T-helper 9 cell (primary cell): ENCODE measurements at regions not wholly inside any gene's neighbourhood (a gene's known extent, or its start where the extent isn't known, plus 50 kb on each side); places are given as distances from the start of the nearest gene placed in this dataset.
A peak's percentile ranks its signal among the peaks of the same experiment; 100 is the strongest.

Experiments used
- DNase-seq: peaks from one replicate; pipeline ENCODE4 v3.0.0-alpha.2; 2020

- DNase-seq, result no peak
These were observed 51.0 kb downstream of the CCDC54 start for GRCh38 chr3:107428051-107428858.

- DNase-seq, result peak; percentile 39
These were observed 52.3 kb downstream of the CCDC54 start for GRCh38 chr3:107429320-107430181.

- no peak for DNase-seq
These were observed 53.2 kb downstream of the CCDC54 start for GRCh38 chr3:107430214-107430995.

- DNase-seq, result peak; percentile 6
These were observed 53.7 kb downstream of the CCDC54 start for GRCh38 chr3:107430996-107431245.

GRCh38 chr3:107431246-107432012 is 54.2 kb downstream of the CCDC54 start:
- peak; percentile 21 for DNase-seq

- DNase-seq, result no peak
These were observed 54.8 kb downstream of the CCDC54 start for GRCh38 chr3:107432013-107432515.

GRCh38 chr3:107432646-107433045 is 55.4 kb downstream of the CCDC54 start:
- DNase-seq, result no peak

GRCh38 chr3:107436029-107436428 is 58.8 kb downstream of the CCDC54 start:
- no peak for DNase-seq

DNA sequence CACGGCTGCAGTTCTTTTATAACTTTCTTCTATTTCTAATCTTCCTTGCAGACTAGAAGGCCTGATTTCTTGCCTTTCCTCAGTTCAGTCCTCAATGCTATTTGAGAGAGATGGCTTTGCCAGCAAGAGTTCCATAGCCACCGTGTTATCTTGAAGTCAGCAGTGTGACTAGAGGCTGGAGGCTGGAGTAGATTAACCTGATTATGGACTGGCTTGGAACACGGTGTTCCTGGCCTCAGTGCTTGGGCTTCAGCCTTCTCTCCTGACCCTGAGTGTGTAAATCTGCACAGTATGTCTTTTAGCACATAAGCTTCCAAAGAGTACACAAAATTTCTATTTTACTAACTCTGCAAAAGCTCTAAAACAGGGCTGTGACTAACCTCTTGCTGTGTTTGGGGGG is 61.4 kb downstream of the CCDC54 start:
- no peak for DNase-seq

DNA sequence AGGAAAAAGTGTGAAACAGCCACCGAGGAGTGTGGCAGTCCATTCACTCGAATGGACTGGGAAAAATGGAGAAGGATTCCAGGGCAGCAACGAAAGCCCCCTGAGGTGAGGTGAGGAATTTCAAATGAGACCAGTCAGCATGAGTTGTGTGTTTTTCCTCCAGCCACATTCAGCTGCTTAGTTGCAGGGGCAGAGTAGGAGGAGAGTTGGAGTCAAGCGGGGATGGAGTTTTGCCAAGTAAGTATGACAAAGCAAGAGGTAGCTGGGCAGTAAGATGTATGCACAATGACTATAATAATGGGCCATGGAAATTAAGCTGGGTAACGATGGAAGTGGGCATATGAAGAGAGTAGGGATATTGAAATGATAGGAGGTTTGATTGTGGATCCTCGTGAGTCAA is 64.4 kb downstream of the CCDC54 start:
- no peak for DNase-seq

DNA sequence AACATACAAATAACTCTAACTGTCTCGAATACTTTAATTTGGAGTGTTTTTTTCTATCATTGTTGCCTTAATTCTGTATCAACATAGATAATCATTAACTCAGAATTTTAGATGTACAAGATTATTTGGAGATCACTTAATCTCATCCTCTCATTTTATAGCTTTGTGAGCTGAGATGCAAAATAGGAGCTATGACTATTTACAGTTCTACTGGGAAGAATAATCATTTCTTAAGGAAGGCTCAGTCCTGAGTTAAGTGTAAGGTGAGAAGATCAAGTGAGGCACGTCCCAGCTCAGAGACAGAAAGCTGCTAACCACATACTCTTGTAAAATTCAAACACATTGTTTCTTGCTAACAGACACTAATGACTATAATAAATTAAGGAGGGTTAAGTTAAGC is 66.2 kb downstream of the CCDC54 start:
- no peak for DNase-seq

DNA sequence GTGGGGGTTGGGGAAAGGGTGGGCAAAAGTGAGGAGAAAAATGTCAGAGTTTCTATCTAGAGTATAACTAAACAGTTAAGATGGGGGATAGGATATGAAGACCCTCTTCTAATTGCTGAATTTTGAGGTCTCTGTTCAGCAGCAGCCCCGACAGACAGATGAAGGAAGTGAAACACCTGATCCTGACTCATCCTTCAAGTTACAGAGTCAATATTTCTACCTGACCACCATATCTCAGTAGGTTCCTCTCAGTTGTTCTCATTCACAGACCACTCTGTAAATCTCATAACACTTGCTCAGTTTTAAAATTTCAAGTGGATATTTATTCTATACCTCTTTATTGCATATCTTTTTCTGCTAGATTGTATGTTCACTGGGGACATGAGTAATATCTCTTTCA is 69.5 kb downstream of the CCDC54 start:
- no peak for DNase-seq

GRCh38 chr3:107450254-107450893 is 72.4 kb upstream of the BBX start:
- DNase-seq, result no peak

DNA sequence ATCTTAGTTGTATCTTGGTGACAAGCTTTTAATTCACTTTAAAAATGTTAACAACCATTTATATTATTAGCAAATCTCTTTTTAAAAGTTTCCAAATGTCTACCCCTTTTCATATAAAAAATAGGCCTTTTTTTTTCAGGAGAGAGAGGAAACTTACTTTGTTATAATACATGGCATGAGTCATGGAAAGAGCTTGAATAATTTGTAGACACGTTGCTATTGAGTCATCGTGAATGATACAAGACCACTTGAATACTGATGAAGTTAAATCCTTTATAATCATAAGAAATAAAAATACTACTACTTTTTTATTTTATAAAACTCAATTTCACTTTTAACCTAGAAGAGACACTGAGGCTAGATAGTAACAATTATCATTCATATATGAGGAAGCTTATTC is 70.3 kb upstream of the BBX start:
- no peak for DNase-seq

DNA sequence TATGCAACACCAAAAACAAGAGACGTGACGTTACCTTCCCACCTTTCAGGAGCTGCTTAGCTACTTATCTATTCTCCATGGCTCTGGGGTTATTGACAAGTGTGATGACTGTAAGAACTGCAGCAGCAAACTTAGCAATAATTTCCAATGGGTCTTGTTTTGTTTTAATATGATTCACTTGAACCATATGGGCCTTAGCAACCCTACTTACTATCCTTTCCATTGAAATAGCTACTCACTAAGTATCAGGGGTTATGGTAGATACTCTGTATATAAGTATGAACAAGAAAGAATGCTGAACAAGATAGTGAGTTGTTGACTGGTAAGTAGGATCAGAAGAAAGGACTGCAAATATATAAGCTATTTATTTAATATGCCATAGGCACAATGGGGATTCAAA is 69.3 kb upstream of the BBX start:
- DNase-seq, result no peak

DNA sequence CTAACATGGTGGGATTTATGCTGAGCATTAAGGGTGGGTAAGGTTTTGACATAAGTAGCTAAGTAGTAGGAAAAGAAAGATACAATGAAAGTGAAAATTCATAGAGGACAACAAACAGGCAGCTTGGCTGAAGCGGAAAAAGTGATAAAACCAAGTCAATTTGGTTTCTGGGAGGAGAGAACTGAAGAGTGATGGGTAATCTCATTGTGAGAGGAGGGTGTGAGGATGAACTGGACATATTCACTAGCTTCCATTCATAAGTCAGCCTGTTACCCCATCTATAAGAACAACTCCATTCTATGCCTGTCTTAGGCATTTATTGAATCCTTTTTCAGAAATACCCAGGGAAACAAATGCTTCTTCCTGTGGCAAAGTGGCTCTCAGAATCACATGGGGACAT is 67.1 kb upstream of the BBX start:
- DNase-seq, result no peak

- no peak for DNase-seq
These were observed 66.3 kb upstream of the BBX start for GRCh38 chr3:107456501-107456900.

- DNase-seq, result no peak
These were observed 63.9 kb upstream of the BBX start for GRCh38 chr3:107458871-107459270.

DNA sequence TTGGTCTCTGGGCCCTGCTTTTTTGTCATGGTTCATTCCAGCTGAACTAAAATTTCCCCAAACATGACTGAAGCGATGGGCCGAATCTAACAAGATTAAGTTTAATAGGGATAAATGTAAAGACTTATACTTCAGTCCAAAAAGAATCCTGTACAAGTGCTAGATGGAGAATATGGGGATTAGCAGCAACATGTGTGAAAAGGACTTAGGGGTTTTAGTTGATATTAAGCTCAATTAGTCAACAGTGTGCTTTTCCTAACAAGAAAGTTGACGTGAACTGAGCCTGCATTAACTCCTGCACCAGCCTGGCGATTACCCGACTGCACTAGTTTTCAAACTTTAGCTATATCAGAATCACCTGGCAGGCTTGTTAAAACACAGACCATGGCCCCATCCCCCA is 61.0 kb upstream of the BBX start:
- no peak for DNase-seq

DNA sequence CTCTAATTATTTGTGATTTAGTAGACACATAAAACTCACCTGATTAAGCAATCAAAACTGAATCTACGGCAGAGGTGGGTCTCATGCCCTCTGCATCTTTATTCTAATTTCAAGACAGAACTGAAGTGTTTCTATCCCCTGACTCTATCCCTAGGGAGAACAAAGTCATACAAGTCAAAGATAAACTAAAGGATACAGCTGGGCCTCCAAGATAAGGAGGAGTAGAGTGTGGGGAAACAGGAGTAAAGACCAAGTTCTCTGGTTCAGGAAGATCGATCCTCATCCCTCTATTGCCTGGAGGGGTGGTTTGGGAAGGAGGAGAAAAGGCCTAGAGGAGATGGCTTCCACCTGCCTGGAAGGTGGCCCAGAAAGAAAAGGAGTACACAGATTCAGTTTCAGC is 58.7 kb upstream of the BBX start:
- DNase-seq, result no peak

GRCh38 chr3:107465064-107465631 is 57.6 kb upstream of the BBX start:
- no peak for DNase-seq

DNA sequence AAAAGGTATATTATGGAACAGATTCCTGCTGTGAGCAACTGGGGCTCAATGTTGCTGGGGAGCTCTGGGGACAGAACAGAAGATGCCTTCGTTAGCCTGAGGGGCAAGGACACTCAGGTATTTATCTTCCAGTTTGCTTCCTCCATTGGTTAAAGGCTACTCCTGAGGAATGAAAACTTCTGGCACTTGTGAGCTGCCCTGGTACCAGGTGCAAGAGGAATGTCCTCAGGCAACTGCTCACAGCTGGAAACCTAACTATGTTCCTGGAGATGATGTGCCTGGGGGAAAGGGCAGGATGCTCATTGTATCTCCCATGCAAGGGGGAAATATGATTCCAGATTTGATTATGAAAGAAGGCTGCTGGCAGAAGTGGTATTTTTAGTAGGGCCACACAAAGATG is 54.0 kb upstream of the BBX start:
- DNase-seq, result no peak
